Astrocyte of the cerebellum (primary cell): ENCODE measurements at regions not wholly inside any gene's neighbourhood (a gene's known extent, or its start where the extent isn't known, plus 50 kb on each side); places are given as distances from the start of the nearest gene placed in this dataset.

Source experiments
- DNase-seq: peaks from one replicate; pipeline ENCODE4 v3.0.0-alpha.2; 2011; ENCODE audit warnings: low read depth
- H3K4me3 ChIP-seq: 2 replicates; pipeline ENCODE4 v1.5.1; 2011; ENCODE audit warnings: mild to moderate bottlenecking, low read depth, low read length, moderate library complexity
- CTCF ChIP-seq: IDR thresholded peaks from 2 replicates; pipeline ENCODE4 v1.5.1; 2012; ENCODE audit warnings: low read length, low read depth, moderate library complexity, mild to moderate bottlenecking; ENCODE audit errors: missing control alignments
- in situ Hi-C: cut with HindIII; loops from 2 replicates; pipeline ENCODE4 v1.10.0; 2017; ENCODE audit warnings: low sequenced_read_pairs

DNA sequence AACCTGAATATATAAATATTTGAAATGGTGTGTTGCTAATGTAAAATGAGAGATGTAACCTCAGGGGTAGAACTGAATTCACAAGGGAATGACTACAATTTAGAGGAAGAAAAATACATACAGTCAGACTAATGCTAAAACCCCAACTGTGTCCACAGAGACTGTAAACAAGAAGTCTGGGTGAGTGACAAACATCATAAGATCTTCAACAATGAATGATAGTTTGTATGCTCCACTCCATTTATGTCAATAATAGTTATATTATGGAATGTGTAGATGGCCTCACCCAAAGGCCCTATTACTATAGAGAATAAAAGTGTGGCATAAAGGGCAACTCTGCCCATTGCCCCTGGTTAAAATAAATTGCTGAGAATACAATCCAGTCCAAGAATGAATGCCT lies 102.9 kb downstream of the CETN3 start:
- no peak for TF ChIP-seq CTCF
- no peak overlapping the region for H3K4me3 ChIP-seq
- DNase-seq, result no peak
- in situ Hi-C loops, result no loop called here

DNA sequence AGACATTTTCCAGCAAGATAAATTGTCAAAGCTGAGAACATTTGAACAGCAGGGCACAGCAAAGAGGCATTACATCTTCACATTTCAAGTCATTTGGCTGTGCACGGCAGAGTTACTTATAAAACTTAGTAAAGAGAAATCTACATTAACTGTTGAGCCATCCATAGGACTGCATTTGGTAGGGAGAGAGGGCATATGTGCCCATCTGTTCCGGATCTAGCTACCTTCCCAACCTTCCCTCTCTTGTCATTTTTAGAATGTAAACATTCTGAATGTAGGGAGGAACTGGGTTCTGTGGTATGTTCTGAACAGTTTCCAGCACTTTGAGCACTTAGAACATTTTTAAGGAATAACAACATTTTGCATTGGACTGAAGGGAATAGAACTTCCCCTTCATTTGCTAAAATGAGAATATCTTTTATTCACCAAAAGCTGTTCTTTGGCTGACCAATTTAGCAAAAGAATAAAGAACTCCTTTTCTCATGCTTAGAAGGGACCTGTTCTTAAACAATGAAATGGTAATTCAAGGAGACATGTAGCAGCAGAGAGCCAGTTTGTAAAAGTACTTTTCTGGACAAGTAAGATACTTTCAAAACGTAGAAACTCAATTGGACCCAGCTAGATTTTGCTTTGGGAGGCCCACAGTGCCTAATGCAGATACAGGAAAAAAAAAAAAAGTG lies 104.4 kb downstream of the CETN3 start:
- no peak for TF ChIP-seq CTCF
- DNase-seq, result no peak
- in situ Hi-C loops, result no loop called here
- no peak overlapping the region for H3K4me3 ChIP-seq

DNA sequence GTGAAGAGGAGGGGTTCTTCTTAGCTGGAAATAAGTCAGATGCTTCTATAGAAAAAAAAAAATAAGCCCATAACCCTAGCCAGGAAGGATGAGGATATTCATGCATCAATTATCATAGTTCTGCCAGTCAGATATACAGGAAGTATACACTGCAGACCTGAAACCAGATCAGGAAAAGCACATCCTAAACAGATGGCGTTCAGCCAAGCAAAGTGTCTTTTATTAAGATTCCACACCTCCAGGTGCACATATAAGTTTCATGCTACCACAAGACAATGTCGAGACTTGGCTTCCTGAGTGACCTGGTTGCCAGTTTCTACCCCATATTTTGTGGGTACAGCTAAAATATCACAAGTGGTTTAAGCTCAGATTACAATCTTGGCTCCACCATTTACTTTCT lies 108.3 kb downstream of the CETN3 start:
- in situ Hi-C loops, result no loop called here
- no peak overlapping the region for H3K4me3 ChIP-seq
- TF ChIP-seq CTCF, result no peak
- DNase-seq, result no peak

GRCh38 chr5:90297045-90297764 lies 112.4 kb downstream of the CETN3 start:
- in situ Hi-C loops, result loop anchor here (10.0 kb wide), 1 partner anchor 58 kb away; no protein-coding TSS in a partner anchor

GRCh38 chr5:90294604-90295003 lies 115.0 kb downstream of the CETN3 start:
- no peak overlapping the region for H3K4me3 ChIP-seq
- DNase-seq, result no peak
- in situ Hi-C loops, result loop anchor here (10.0 kb wide), 1 partner anchor 60 kb away; no protein-coding TSS in a partner anchor
- TF ChIP-seq CTCF, result peak; percentile 15

More at GRCh38 chr5:90297045-90297764, 112.4 kb downstream of the CETN3 start:
- no peak for TF ChIP-seq CTCF
- H3K4me3 ChIP-seq, result no peak overlapping the region
- DNase-seq, result peak; percentile 6

DNA sequence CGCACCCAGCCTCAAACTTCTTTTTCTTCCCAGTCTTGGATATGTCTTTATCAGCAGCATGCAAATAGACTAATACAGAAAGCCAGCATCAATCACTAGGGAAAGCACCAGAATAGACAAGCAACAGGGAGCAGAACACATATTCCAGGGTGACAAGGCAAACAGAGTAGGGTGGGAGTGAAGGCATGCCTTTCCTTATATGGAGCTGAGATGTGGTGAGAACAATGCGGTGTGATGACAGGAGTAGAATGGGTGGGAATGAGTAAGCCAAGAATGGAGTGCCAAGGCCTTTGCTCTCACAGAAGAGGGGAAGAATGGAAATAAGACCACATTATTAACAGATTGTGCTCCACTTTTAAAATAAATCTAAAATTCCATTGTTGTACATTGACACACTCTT lies 115.6 kb downstream of the CETN3 start:
- no peak for TF ChIP-seq CTCF
- peak; percentile 97 for DNase-seq
- in situ Hi-C loops, result loop anchor here (10.0 kb wide), 1 partner anchor 61 kb away; no protein-coding TSS in a partner anchor
- no peak overlapping the region for H3K4me3 ChIP-seq
